OCI-LY3 (cell line): ENCODE measurements at regions not wholly inside any gene's neighbourhood (a gene's known extent, or its start where the extent isn't known, plus 50 kb on each side); places are given as distances from the start of the nearest gene placed in this dataset.

Experiments
- CTCF ChIP-seq: fragments of 200-600, 300-600 bp; sonication (generic); IDR thresholded peaks from 2 replicates; pipeline ENCODE4 v1.5.1; 2014; ENCODE audit warnings: antibody characterized with exemption, low read length, low read depth
- EZH2phosphoT487 ChIP-seq: fragments of 200-600 bp; shearing (Covaris generic); IDR thresholded peaks from 2 replicates; pipeline ENCODE4 v1.6.1; 2018; ENCODE audit warnings: antibody characterized with exemption, mixed run types, low read depth

DNA sequence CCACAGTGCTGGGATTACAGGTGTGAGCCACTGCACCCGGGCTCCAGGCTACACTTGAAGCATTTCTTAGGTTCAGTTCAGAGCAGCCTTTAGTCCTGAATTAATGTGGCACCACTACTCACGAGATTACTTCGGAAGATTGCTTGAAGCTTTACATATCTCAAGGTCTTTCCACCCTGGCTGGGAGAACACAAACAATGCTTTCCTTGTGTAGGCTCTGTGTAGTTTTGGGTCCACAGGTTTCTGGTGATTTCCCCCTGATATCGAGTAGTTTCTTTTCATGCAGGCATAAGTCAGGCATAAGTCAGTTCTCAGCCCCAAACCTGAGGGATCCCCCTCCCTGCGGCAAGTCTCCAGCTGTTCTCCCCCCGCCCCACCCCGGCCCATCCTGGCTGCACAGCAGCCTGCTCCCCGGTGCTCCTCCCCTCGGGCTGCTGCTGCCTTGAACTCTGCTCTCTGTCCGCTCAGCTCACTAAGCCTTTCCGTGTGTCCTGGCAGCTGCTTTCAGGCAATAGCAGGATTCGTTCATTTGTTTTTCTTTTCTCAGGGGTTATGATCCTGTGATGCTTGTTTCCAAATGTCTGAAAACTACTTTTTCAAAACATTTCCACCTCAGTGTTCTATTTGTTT lies 417.7 kb downstream of the TMEM121 start:
- no peak for TF ChIP-seq CTCF
- no peak for TF ChIP-seq EZH2phosphoT487
